ENCODE measurements at regions not wholly inside any gene's neighbourhood (a gene's known extent, or its start where the extent isn't known, plus 50 kb on each side); places are given as distances from the start of the nearest gene placed in this dataset.
A peak's percentile ranks its signal among the peaks of the same experiment; 100 is the strongest.
"Not testable (repeated sequence)": the region's sequence is repeated elsewhere in the genome, so short reads cannot be mapped to it uniquely, and the experiment has no call there.

DNA sequence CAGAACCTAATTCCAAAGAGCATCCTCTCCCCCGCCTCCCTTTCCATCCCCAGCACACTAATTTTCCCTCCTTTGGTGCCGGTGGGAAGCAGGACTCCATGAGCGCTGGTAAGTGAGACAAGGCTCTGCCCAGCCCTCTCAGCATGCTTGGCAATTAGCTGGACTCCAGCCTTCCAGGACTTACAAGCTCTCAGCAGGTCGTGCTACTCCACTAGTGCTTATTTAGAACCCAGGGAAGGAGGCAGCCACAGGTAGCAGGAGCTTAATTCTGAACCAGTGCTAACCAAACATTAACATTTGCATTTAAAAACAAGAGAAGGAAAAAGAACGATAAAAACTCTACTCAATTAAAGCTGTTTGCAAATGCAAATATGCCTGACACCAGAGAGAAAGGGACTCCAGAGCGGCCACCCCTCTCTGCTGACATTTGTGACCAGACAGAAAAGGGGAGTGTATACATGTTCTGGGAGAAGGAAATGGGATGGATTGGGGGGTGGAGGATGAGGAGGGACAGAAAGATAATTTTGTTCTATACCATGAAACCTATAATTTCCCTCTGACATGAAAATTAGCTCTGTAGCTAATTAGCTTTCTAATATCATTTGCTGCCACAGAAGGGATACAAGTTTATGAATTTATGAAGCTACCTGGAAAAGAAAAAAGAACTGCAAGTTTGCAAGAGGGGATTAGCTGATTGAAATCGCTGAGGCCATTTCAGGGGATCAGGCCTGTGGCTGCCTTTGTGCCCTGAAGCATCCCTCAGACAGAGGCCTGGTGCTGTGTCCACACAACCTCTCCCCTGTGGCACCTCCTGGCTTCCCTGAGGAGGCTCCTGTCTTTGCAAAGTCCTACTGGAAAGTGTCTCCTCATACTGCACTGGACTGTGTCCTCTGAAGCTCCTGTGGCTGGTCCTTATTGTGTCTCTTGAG lies 266.3 kb downstream of the SEC61B start:
- TF ChIP-seq, protein P1, sequence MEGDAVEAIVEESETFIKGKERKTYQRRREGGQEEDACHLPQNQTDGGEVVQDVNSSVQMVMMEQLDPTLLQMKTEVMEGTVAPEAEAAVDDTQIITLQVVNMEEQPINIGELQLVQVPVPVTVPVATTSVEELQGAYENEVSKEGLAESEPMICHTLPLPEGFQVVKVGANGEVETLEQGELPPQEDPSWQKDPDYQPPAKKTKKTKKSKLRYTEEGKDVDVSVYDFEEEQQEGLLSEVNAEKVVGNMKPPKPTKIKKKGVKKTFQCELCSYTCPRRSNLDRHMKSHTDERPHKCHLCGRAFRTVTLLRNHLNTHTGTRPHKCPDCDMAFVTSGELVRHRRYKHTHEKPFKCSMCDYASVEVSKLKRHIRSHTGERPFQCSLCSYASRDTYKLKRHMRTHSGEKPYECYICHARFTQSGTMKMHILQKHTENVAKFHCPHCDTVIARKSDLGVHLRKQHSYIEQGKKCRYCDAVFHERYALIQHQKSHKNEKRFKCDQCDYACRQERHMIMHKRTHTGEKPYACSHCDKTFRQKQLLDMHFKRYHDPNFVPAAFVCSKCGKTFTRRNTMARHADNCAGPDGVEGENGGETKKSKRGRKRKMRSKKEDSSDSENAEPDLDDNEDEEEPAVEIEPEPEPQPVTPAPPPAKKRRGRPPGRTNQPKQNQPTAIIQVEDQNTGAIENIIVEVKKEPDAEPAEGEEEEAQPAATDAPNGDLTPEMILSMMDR (conservative IDR thresholded peaks at IDR 0.05; ENCODE audit: low read depth, low read length), result no peak
- H3K4me3 ChIP-seq (ENCODE audit: low read depth, low read length), result no peak overlapping the region
- DNase-seq (ENCODE audit: low read depth), result no peak

DNA sequence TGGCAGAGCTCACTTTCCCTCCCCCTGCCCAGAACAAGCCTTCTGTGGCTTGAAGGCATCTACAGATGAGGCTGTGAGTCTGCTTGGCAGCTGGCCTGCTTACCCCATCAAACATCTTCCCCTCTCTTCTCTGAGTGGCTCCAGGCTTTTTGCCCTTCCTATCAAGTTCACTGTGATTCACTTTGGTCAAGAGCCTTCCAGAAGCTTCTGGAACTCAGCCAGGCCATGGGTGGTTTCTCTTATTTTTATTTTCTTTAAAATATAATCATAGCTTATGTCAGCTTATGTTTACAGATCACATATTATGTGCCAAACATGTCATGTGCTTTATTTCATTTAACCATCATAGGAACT lies 267.0 kb downstream of the SEC61B start:
- H3K4me3 ChIP-seq (ENCODE audit: low read depth, low read length), result no peak overlapping the region
- DNase-seq (ENCODE audit: low read depth), result peak; percentile 78
- TF ChIP-seq, protein P1 (conservative IDR thresholded peaks at IDR 0.05; ENCODE audit: low read depth, low read length), result no peak

DNA sequence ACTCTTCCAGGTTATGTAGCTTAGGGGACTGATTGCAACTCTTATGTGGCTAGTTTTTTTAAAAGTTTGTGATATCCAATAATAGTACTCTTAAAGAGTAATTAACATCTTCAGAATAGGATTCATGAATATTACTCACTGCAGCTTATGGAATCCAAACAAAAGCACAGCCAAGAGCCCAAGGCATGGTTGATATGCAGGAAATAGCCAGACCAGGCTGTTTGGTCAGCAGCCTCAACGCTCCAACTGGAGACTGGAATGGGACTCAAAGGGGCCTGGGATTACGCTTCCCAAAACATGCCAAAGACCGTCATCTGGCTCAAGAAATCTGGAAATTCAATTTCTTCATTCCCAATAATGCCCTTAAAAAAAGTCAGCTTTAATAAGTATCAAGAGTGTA lies 268.6 kb downstream of the SEC61B start:
- DNase-seq (ENCODE audit: low read depth), result peak; percentile 35
- H3K4me3 ChIP-seq (ENCODE audit: low read depth, low read length), result no peak overlapping the region
- TF ChIP-seq, protein P1 (conservative IDR thresholded peaks at IDR 0.05; ENCODE audit: low read depth, low read length), result no peak

DNA sequence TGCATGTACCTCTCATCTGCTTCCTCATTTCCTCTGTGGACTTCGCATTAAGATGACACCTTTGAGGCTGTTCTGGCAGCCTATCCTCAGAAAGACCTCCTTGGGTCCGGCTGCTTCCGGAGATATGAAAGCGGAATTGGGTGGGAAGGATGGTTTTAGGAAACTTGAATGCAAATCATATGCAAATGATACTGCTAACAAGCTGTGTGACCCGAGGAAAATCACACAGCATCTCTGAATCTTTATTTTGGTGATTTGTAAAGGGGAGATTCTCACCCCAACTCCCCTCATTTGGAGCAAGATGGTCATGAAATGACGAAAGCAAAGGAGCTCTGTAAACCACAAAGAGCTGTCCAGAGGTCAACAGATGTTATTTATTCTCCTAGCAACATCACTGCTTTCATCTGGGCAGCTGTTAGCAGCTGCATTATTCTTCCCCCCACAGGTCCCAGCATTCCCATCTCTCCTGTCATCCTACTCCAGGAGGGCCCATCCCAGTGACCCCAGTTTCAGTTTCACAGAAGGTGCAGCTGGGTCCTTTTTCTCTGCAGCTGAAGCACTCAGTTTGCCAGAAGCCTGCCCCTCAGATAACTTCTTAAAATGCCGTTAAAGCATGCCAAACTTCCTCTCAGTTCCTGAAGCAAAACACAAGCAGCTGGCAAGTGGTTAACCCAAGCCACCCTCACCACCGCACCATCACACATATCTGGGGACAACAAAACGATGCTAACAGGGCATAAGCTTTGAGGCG lies 269.5 kb downstream of the SEC61B start:
- peak; percentile 81 for DNase-seq (ENCODE audit: low read depth)
- H3K4me3 ChIP-seq (ENCODE audit: low read depth, low read length), result no peak overlapping the region
- TF ChIP-seq, protein P1 (conservative IDR thresholded peaks at IDR 0.05; ENCODE audit: low read depth, low read length), result no peak

DNA sequence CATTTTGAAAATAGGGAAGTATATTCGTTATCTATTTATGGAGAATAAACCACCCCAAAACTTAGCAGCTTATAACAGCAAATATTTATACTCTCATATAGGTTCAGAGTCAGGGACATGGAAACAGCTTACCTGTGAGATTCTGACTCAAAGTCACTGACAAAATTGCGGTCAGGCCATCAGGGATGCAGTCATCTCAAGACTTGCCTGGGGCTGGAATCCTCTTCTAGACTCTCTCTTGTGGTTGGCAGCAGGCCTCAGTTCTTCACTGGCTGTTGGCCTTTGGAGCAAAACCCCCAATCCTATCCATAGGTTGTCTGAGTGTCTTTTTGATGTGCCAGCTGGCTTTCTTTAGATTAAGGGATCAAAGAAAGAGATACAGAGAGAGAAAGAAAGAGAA lies 275.6 kb downstream of the SEC61B start:
- DNase-seq (ENCODE audit: low read depth), result no peak
- no peak overlapping the region for H3K4me3 ChIP-seq (ENCODE audit: low read depth, low read length)
- TF ChIP-seq, protein P1 (conservative IDR thresholded peaks at IDR 0.05; ENCODE audit: low read depth, low read length), result no peak

DNA sequence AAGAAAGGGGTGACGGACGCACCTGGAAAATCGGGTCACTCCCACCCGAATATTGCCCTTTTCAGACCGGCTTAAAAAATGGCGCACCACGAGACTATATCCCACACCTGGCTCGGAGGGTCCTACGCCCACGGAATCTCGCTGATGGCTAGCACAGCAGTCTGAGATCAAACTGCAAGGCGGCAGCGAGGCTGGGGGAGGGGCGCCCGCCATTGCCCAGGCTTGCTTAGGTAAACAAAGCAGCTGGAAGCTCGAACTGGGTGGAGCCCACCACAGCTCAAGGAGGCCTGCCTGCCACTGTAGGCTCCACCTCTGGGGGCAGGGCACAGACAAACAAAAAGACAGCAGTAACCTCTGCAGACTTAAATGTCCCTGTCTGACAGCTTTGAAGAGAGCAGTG lies 276.9 kb downstream of the SEC61B start:
- not testable (repeated sequence) for DNase-seq (ENCODE audit: low read depth); H3K4me3 ChIP-seq (ENCODE audit: low read depth, low read length)

DNA sequence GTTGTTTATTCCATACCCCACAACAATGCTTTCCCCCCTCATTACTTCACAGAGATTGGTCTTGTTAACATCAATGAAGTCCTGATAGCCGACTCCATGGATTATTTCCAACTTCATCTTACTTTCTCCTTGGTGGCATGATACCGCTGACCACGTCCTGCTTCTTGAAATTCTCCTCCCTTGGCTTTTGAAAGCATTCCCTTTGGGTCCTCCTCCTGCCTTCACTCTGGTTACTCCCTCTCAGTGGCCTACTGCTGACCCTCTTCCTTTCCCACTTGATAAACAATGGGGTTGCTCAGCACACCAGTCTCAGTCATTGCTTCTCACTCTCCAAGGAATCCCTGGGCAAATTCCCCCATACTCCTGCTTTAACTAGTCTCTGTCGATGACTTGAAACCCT lies 283.9 kb downstream of the SEC61B start:
- H3K4me3 ChIP-seq (ENCODE audit: low read depth, low read length), result no peak overlapping the region
- no peak for DNase-seq (ENCODE audit: low read depth)
- TF ChIP-seq, protein P1 (conservative IDR thresholded peaks at IDR 0.05; ENCODE audit: low read depth, low read length), result no peak
